Prostate gland (tissue), 2 donors: ENCODE measurements at regions not wholly inside any gene's neighbourhood (a gene's known extent, or its start where the extent isn't known, plus 50 kb on each side); places are given as distances from the start of the nearest gene placed in this dataset.

Experiments
- POLR2A ChIP-seq: fragments of 450-650 bp; IDR thresholded peaks from one replicate; pipeline ENCODE4 v1.6.1; 2016; ENCODE audit warnings: antibody characterized with exemption, mild to moderate bottlenecking
- POLR2AphosphoS5 ChIP-seq: sonication (generic); formaldehyde crosslinking; IDR thresholded peaks from one replicate; pipeline ENCODE4 v1.6.1; 2017; ENCODE audit warnings: antibody characterized with exemption
- TF ChIP-seq, protein P1 (sequence below), 4 experiments: fragments of 200-600 bp in 2 of 4; fragments of 450-650 bp in 2 of 4; sonication (generic) in 2 of 4; IDR thresholded peaks; 1 replicate in 3 of 4; 2 replicates in 1 of 4; pipeline ENCODE4 v1.5.1; 2016 to 2019; ENCODE audit warnings: antibody characterized with exemption in 4 of 4, mild to moderate bottlenecking in 2 of 4, moderate library complexity in 2 of 4

DNA sequence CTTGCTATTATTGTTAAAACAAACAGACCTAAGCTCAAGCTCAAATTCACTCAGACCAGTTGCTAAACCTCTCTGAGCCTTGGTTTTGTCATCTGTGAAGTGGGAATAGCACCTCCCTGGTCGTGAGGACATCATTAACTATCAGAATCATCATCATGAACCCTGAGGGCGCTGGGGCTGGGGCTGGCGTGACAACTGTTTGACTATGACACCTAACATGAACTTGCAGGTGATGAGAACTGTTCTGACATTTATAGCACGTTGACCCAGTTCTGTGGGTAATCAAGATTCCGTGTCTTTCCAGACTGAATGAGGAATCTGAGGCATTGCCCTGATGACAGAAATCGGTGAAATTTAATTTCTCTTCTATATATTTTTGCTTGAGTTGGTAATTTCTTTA, 71.3 kb upstream of the CDH5 start:
- no peak for TF ChIP-seq POLR2AphosphoS5
- TF ChIP-seq, protein P1, sequence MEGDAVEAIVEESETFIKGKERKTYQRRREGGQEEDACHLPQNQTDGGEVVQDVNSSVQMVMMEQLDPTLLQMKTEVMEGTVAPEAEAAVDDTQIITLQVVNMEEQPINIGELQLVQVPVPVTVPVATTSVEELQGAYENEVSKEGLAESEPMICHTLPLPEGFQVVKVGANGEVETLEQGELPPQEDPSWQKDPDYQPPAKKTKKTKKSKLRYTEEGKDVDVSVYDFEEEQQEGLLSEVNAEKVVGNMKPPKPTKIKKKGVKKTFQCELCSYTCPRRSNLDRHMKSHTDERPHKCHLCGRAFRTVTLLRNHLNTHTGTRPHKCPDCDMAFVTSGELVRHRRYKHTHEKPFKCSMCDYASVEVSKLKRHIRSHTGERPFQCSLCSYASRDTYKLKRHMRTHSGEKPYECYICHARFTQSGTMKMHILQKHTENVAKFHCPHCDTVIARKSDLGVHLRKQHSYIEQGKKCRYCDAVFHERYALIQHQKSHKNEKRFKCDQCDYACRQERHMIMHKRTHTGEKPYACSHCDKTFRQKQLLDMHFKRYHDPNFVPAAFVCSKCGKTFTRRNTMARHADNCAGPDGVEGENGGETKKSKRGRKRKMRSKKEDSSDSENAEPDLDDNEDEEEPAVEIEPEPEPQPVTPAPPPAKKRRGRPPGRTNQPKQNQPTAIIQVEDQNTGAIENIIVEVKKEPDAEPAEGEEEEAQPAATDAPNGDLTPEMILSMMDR (IDR thresholded peaks at IDR 0.05), result no peak
- TF ChIP-seq POLR2A, result no peak
